GM13976 (cell line): ENCODE measurements at regions not wholly inside any gene's neighbourhood (a gene's known extent, or its start where the extent isn't known, plus 50 kb on each side); places are given as distances from the start of the nearest gene placed in this dataset.

Experiments used
- DNase-seq: peaks from one replicate; pipeline ENCODE4 v3.0.0; 2012; ENCODE audit warnings: low spot score
- CTCF ChIP-seq: IDR thresholded peaks from 2 replicates; pipeline ENCODE4 v1.5.1; 2012; ENCODE audit warnings: borderline replicate concordance, mild to moderate bottlenecking; ENCODE audit not compliant: insufficient read depth; ENCODE audit errors: extremely low read depth, missing control alignments, control extremely low read depth
- in situ Hi-C: fragments of 300-500 bp; cut with MboI; formaldehyde crosslinking; loops from one replicate; pipeline ENCODE4 v1.12.0; 2022; ENCODE audit warnings: low sequenced_read_pairs, mixed read lengths, inconsistent platforms; ENCODE audit not compliant: unreplicated experiment

DNA sequence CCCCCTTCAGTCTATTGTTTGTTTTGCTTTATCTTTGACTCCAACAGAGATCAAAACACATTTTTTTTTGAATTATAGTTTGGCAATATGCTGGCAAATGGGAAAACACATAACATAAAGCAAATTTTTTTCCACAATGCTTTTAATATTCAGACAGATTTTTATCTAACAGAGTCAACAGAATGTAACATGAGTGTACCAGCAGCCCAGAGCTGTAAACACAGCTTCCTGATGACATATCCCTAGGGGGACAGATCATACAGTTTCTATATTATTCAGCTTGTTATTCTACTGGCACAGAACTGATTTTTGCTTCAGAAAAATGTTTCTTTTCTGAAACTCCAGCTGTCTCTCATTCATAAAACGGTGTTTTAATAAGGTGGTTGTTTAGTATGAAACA, 168.8 kb downstream of the OLFM4 start:
- TF ChIP-seq CTCF: no peak
- no peak for DNase-seq
- in situ Hi-C loops: no loop called here

- no peak for DNase-seq
- no peak for TF ChIP-seq CTCF
- in situ Hi-C loops: no loop called here
Measured at GRCh38 chr13:53198017-53198416, 169.4 kb downstream of the OLFM4 start.

- no peak for TF ChIP-seq CTCF
- in situ Hi-C loops: no loop called here
- no peak for DNase-seq
Measured at GRCh38 chr13:53198736-53199135, 170.1 kb downstream of the OLFM4 start.

DNA sequence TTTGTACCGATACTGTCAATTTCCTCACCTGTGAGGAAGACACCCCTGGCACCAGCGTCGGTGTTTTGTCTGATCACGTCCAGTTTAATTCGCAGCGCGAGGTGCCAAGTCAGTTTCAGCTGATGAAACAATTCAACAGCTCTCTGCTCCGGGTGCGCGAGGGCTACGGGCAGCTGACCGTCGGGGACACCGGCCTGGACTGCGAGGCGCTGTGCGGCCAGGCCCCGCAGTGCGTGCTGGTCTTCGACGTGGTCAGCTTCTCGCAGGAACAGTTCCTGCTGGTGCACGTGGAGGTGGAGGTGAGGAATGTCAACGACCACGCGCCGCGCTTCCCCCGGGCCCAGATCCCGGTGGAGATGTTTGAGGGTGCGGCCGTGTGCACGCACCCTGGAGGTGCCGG, 171.5 kb downstream of the OLFM4 start:
- no peak for TF ChIP-seq CTCF
- in situ Hi-C loops: no loop called here
- no peak for DNase-seq

DNA sequence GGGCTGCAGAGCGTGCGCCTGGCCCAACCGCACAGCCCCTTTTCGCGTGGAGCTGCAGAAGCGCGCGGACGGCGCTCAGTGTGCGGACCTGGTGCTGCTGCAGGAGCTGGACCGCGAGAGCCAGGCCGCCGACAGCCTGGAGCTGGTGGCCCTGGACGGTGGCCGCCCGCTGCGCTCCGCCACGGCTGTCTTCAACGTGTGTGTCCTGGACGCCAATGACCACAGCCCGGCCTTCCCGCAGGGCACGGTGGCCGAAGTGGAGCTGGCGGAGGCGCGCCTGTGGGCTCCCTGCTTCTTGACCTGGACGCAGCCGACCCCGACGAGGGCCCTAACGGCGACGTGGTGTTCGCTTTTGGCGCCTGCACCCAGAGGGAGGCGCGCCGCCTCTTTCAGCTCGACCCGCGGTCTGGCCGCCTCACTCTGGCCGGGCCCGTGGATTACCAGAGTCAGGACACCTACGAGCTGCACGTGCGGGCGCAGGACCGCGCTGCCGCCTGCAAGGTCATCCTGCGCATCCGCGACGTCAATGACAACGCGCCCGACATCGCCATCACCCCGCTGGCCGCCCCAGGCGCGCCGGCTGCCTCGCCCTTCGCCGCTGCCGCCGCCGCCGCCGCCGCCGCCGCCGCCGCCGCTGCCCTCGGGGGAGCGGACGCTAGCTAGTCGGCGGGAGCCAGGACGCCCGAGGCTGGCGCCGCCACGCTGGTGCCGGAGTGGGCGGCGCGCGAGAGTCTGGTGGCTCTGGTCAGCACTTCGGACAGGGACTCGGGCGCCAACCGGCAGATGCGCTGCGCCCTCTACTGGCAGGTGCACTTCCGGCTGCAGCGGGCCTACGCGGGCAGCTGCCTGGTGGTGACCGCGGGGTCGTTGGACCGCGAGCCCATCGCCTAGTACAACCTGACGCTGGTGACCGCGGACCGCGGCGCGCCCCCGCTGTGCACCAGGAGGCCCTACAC, 172.2 kb downstream of the OLFM4 start:
- peak; percentile 37 for DNase-seq
- TF ChIP-seq CTCF: no peak
- in situ Hi-C loops: no loop called here

DNA sequence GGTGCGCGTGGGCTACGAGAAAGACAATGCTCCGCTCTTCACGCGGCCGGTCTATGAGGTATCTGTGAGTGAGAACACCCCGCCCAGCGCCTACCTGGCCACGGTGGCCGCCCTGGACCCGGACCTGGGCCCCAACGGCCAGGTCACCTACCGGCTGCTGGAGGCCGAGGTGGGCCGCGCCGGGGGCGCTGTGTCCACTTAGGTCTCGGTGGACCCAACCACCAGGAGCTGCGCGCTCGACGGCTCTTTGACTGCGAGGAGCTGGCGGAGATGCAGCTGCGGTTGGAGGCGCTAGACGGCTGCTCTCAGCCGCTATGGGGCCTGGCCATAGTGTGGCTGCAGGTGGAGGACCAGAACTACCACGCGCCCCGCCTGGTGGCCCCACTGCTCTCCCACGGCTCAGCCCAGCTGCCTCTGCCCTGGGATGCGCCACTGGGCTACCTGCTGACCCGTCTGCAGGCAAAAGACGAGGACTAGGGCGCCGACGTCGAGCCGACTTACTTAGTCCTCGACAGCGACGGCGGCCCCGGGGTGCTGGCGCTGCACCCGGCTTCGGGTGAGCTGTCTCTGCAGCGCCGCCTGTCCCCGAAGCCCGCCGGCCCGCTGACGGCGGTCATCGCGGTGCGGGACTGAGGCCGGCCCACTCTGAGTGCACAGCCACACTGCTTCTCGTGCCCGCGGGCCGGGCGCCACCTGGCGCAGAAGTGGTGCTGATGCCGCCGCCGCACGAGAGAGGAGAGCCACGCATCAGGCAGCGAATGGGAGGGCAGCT, 173.0 kb downstream of the OLFM4 start:
- peak; percentile 12 for DNase-seq
- in situ Hi-C loops: no loop called here
- no peak for TF ChIP-seq CTCF
